ENCODE measurements at regions not wholly inside any gene's neighbourhood (a gene's known extent, or its start where the extent isn't known, plus 50 kb on each side); places are given as distances from the start of the nearest gene placed in this dataset.
A peak's percentile ranks its signal among the peaks of the same experiment; 100 is the strongest.

- intact Hi-C loops (cut with DNase I; ENCODE audit: low total_unique reads) (loop anchor here (5.0 kb wide), 1 partner anchor 197 kb away; no protein-coding TSS in a partner anchor), in situ Hi-C loops (cut with MboI; ENCODE audit: low pct_ligation_motif_present in 1 of 4, low pct_unique_long_range_greater_than_20kb in 1 of 4, low sequenced_read_pairs in 3 of 4) (loop anchor here in 3 of 4 donors (10.0 to 25.0 kb wide), 3 partner anchors 172 to 200 kb away; partner anchors contain the start of gene FGF19 (in 1 of the 3))
- Histone ChIP-seq H3K4me1 (no peaks in the 10 kb centered on the region), H3K27me3 (no peaks in the 10 kb centered on the region), H3K4me3 (no peak overlapping the region), H3K36me3 (no peaks in the 10 kb centered on the region), H3K27ac (no peak overlapping the region), H3K9me3 (no peaks in the 10 kb centered on the region)
- no peak for DNase-seq
- TF ChIP-seq CTCF (IDR thresholded peaks at IDR 0.05): no peak
- TF ChIP-seq POLR2AphosphoS5 (IDR thresholded peaks at IDR 0.05): no peak
- TF ChIP-seq EP300 (IDR thresholded peaks at IDR 0.05; ENCODE audit: low read depth): no peak
- no peak for TF ChIP-seq POLR2A (IDR thresholded peaks at IDR 0.05)
- WGBS, 2 donors (ENCODE audit: low coverage in 1 of 2): 72% methylated on average over 7 of the region's 7 CpGs; no CpG with 5 or more reads in 1 of the 2 donors
Measured at GRCh38 chr11:69884751-69885150, 65.5 kb upstream of the FGF3 start.

- intact Hi-C loops (cut with DNase I; ENCODE audit: low total_unique reads): loop anchor here (5.0 kb wide), 1 partner anchor 200 kb away; no protein-coding TSS in a partner anchor
- H3K36me3 ChIP-seq: no peaks in the 10 kb centered on the region
- no peaks in the 10 kb centered on the region for H3K27me3 ChIP-seq
- H3K9me3 ChIP-seq: no peaks in the 10 kb centered on the region
- DNase-seq: no peak
- in situ Hi-C loops (cut with MboI; ENCODE audit: low pct_ligation_motif_present in 1 of 4, low pct_unique_long_range_greater_than_20kb in 1 of 4, low sequenced_read_pairs in 3 of 4): loop anchor here in 3 of 4 donors (10.0 to 25.0 kb wide), 3 partner anchors 175 to 203 kb away; partner anchors contain the start of gene FGF19 (in 1 of the 3)
- H3K27ac ChIP-seq: no peak overlapping the region
- peaks cover 7 to 20% (median 16%) of the 10 kb centered on the region in 4 donors for H3K4me1 ChIP-seq
- 67 to 96% methylated on average over 2 of the region's 2 CpGs for WGBS, 2 donors (ENCODE audit: low coverage in 1 of 2)
- no peak for TF ChIP-seq EP300 (IDR thresholded peaks at IDR 0.05; ENCODE audit: low read depth)
- no peak for TF ChIP-seq POLR2AphosphoS5 (IDR thresholded peaks at IDR 0.05)
- no peak for TF ChIP-seq CTCF (IDR thresholded peaks at IDR 0.05)
- TF ChIP-seq POLR2A (IDR thresholded peaks at IDR 0.05): no peak
- H3K4me3 ChIP-seq: no peak overlapping the region
Measured at GRCh38 chr11:69887330-69887729, 68.1 kb upstream of the FGF3 start.

GRCh38 chr11:69887841-69888427 is 68.7 kb upstream of the FGF3 start:
- no peak overlapping the region for H3K27ac ChIP-seq
- DNase-seq: no peak
- no peaks in the 10 kb centered on the region for H3K36me3 ChIP-seq
- no peaks in the 10 kb centered on the region for H3K9me3 ChIP-seq
- H3K27me3 ChIP-seq: no peaks in the 10 kb centered on the region
- intact Hi-C loops (cut with DNase I; ENCODE audit: low total_unique reads) (loop anchor here (5.0 kb wide), 1 partner anchor 201 kb away; no protein-coding TSS in a partner anchor), in situ Hi-C loops (cut with MboI; ENCODE audit: low pct_ligation_motif_present in 1 of 4, low pct_unique_long_range_greater_than_20kb in 1 of 4, low sequenced_read_pairs in 3 of 4) (loop anchor here in 3 of 4 donors (10.0 to 25.0 kb wide), 3 partner anchors 176 to 203 kb away; partner anchors contain the start of gene FGF19 (in 1 of the 3))
- WGBS, 2 donors (ENCODE audit: low coverage in 1 of 2): 81% methylated on average over 10 of the region's 10 CpGs; no CpG with 5 or more reads in 1 of the 2 donors
- no peak overlapping the region for H3K4me3 ChIP-seq
- TF ChIP-seq CTCF (IDR thresholded peaks at IDR 0.05): no peak
- TF ChIP-seq POLR2A (IDR thresholded peaks at IDR 0.05): no peak
- no peak for TF ChIP-seq POLR2AphosphoS5 (IDR thresholded peaks at IDR 0.05)
- no peak for TF ChIP-seq EP300 (IDR thresholded peaks at IDR 0.05; ENCODE audit: low read depth)
- H3K4me1 ChIP-seq: peaks cover 14 to 26% (median 22%) of the 10 kb centered on the region in 4 donors

GRCh38 chr11:69888483-69889181 is 69.4 kb upstream of the FGF3 start:
- TF ChIP-seq CTCF (IDR thresholded peaks at IDR 0.05) (peak; percentile 85 to 93 (median 91)), POLR2A (IDR thresholded peaks at IDR 0.05) (no peak), POLR2AphosphoS5 (IDR thresholded peaks at IDR 0.05) (no peak)
- Histone ChIP-seq H3K36me3 (no peaks in the 10 kb centered on the region), H3K27me3 (no peaks in the 10 kb centered on the region), H3K4me1 (peaks cover 14 to 33% (median 28%) of the 10 kb centered on the region in 4 donors), H3K9me3 (no peaks in the 10 kb centered on the region), H3K27ac (no peak overlapping the region), H3K4me3 (no peak overlapping the region)
- DNase-seq: peak; percentile 84
- in situ Hi-C loops (cut with MboI; ENCODE audit: low pct_ligation_motif_present in 1 of 4, low pct_unique_long_range_greater_than_20kb in 1 of 4, low sequenced_read_pairs in 3 of 4): loop anchor here in 3 of 4 donors (10.0 to 25.0 kb wide), 3 partner anchors 176 to 204 kb away; partner anchors contain the start of gene FGF19 (in 1 of the 3)
- 26 to 27% methylated on average over 6 to 13 of the region's 13 CpGs for WGBS, 2 donors (ENCODE audit: low coverage in 1 of 2)
- intact Hi-C loops (cut with DNase I; ENCODE audit: low total_unique reads): loop anchor here (5.0 kb wide), 1 partner anchor 201 kb away; no protein-coding TSS in a partner anchor
